ENCODE measurements at regions not wholly inside any gene's neighbourhood (a gene's known extent, or its start where the extent isn't known, plus 50 kb on each side); places are given as distances from the start of the nearest gene placed in this dataset.

GRCh38 chr15:96766366-96766765 is 435.9 kb downstream of the NR2F2 start:
- no peak for ATAC-seq
- in situ Hi-C loops (cut with HindIII; ENCODE audit: extremely low pct_ligation_motif_present, low pct_unique_long_range_greater_than_20kb) (no loop called here), intact Hi-C loops (cut with micrococcal nuclease; ENCODE audit: unreplicated experiment) (no loop called here)
- Histone ChIP-seq H3K4me2 (ENCODE audit: low read depth, low read length) (no peak overlapping the region), H4K20me1 (ENCODE audit: insufficient read depth, low read length) (no peaks in the 10 kb centered on the region), H3K79me2 (ENCODE audit: insufficient read depth, low read length) (no peaks in the 10 kb centered on the region), H3K4me1 (ENCODE audit: insufficient read depth, low read length) (no peaks in the 10 kb centered on the region), H2AFZ (ENCODE audit: low read length) (no peak overlapping the region), H3K27me3 (ENCODE audit: control insufficient read depth in 1 of 2, insufficient read depth in 2 of 2, low read length in 2 of 2) (no peaks in the 10 kb centered on the region), H3K9me3 (ENCODE audit: low read length) (no peaks in the 10 kb centered on the region; the same call in 1 of the 2 replicates), H3K36me3 (replicated peaks in 1 of 2; ENCODE audit: control insufficient read depth in 1 of 2, insufficient read depth in 2 of 2, low read length in 2 of 2) (no peaks in the 10 kb centered on the region), H3K9ac (ENCODE audit: insufficient read depth, low read depth, low read length) (no peak overlapping the region), H3K4me3 (replicated peaks in 1 of 3; ENCODE audit: insufficient read depth in 1 of 3, low read depth in 2 of 3, low read length in 3 of 3) (no peak overlapping the region), H3K27ac (ENCODE audit: extremely low read length, insufficient read depth, low read length) (no peak overlapping the region)
- ChIA-PET POLR2A (no interaction called here), CTCF (ENCODE audit: low intra/inter-chr PET ratio, low total read pairs) (no interaction called here)
- no peak for DNase-seq (ENCODE audit: low spot score)
- no peak for FAIRE-seq
- 18% methylated on average over 4 of the region's 4 CpGs for WGBS (ENCODE audit: low lambda C conversion rate)
- TF ChIP-seq ZNF670 (CRISPR knock-in tag; IDR thresholded peaks at IDR 0.05; ENCODE audit: borderline replicate concordance) (no peak), DNMT3B (CRISPR knock-in tag; conservative IDR thresholded peaks at IDR 0.05) (no peak), NAIF1 (CRISPR knock-in tag; IDR thresholded peaks at IDR 0.05; ENCODE audit: borderline replicate concordance) (no peak), SMAD9 (CRISPR knock-in tag; IDR thresholded peaks at IDR 0.05) (no peak), SMARCC2 (IDR thresholded peaks at IDR 0.05) (no peak), CTCF (CRISPR knock-in tag; IDR thresholded peaks at IDR 0.05) (no peak), TCF7 (IDR thresholded peaks at IDR 0.05; ENCODE audit: low read depth) (no peak), RFXAP (CRISPR knock-in tag; IDR thresholded peaks at IDR 0.05; ENCODE audit: borderline replicate concordance) (no peak), ZNF607 (CRISPR knock-in tag; IDR thresholded peaks at IDR 0.05; ENCODE audit: borderline replicate concordance) (no peak), PHF8 (CRISPR knock-in tag; IDR thresholded peaks at IDR 0.05) (no peak), ZNF33B (CRISPR knock-in tag; IDR thresholded peaks at IDR 0.05) (no peak), RNF219 (CRISPR knock-in tag; IDR thresholded peaks at IDR 0.05) (no peak), KDM2A (CRISPR knock-in tag; IDR thresholded peaks at IDR 0.05; ENCODE audit: borderline replicate concordance, low read depth) (no peak), ZNF44 (CRISPR knock-in tag; IDR thresholded peaks at IDR 0.05) (no peak), ZNF776 (CRISPR knock-in tag; IDR thresholded peaks at IDR 0.05) (no peak), ZNF30 (CRISPR knock-in tag; IDR thresholded peaks at IDR 0.05) (no peak)
- TF ChIP-seq, protein P1, sequence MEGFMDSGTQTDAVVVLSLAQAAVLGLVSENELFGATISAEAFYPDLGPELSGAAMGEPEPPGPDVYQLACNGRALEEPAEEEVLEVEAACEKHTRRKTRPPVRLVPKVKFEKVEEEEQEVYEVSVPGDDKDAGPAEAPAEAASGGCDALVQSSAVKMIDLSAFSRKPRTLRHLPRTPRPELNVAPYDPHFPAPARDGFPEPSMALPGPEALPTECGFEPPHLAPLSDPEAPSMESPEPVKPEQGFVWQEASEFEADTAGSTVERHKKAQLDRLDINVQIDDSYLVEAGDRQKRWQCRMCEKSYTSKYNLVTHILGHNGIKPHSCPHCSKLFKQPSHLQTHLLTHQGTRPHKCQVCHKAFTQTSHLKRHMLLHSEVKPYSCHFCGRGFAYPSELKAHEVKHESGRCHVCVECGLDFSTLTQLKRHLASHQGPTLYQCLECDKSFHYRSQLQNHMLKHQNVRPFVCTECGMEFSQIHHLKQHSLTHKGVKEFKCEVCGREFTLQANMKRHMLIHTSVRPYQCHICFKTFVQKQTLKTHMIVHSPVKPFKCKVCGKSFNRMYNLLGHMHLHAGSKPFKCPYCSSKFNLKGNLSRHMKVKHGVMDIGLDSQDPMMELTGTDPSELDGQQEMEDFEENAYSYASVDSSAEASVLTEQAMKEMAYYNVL (CRISPR knock-in tag; IDR thresholded peaks at IDR 0.05; ENCODE audit: borderline replicate concordance): no peak
- TF ChIP-seq, protein P2, sequence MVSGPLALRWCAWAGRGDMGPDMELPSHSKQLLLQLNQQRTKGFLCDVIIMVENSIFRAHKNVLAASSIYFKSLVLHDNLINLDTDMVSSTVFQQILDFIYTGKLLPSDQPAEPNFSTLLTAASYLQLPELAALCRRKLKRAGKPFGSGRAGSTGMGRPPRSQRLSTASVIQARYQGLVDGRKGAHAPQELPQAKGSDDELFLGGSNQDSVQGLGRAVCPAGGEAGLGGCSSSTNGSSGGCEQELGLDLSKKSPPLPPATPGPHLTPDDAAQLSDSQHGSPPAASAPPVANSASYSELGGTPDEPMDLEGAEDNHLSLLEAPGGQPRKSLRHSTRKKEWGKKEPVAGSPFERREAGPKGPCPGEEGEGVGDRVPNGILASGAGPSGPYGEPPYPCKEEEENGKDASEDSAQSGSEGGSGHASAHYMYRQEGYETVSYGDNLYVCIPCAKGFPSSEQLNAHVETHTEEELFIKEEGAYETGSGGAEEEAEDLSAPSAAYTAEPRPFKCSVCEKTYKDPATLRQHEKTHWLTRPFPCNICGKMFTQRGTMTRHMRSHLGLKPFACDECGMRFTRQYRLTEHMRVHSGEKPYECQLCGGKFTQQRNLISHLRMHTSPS (CRISPR knock-in tag; IDR thresholded peaks at IDR 0.05; ENCODE audit: low read depth): no peak
- BruUV-seq (replicated peaks): no TSS peak

All from HepG2 (cell line).